ENCODE measurements at regions not wholly inside any gene's neighbourhood (a gene's known extent, or its start where the extent isn't known, plus 50 kb on each side); places are given as distances from the start of the nearest gene placed in this dataset.

DNA sequence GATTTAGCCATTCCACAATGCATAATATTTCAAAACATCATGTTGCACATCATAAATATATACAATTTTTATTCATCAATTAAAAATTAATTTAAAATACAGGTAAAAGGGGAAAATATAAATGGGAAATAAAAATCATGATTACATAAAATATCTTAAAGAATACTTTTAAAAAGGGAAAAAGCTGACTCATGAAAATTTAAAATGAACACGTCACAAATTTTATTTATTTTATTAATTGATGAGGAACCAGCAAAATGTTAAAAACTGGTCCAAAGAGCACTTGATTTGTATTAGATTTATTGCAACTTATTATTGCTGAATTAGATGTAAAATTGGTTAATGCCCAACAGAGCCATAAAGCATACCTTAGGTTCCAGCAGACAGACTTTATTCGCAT, 78.5 kb upstream of the ANK2 start:
- H3K4me3 ChIP-seq (ENCODE audit: low read depth, low read length): no peak overlapping the region
- DNase-seq (ENCODE audit: low read depth): no peak

- DNase-seq (ENCODE audit: low read depth): no peak
- no peak overlapping the region for H3K4me3 ChIP-seq (ENCODE audit: low read depth, low read length)
These were observed 75.7 kb upstream of the ANK2 start for GRCh38 chr4:112973750-112974251.

DNA sequence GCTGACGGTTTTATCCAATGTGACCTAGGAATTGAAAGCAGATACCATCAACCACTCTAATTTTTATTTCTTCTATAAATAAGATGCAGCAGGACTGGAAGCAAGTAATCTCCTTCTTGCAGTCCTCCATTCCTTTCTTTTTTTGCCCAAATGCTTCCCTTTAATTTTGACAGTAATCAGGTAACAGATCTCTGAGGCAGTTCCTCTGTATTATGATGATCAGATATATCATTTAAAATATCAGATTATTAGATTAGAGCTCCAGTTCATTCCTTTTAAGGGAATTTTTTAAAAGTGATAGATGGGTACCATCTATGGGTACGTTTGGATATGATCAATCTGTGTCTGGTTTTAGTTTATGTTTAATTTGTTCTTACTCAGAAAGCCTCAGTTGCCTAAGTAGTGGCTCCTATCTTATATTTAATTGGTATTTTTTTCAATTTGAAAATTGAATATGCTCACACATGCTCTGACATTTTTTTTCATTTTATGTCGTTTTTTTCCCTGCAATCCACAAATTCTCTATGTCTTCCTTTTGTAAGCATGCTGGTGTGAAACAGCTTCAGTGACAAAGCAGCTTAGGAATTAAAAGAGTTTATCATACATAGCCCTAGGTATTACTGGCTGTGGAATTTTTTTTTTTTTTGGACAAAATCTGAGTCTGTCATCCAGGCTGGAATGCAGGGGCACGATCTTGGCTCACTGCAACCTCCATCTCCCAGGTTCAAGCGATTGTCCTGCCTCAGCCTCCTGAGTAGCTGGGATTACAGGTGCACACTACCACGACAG, 73.7 kb upstream of the ANK2 start:
- no peak overlapping the region for H3K4me3 ChIP-seq (ENCODE audit: low read depth, low read length)
- no peak for DNase-seq (ENCODE audit: low read depth)

GRCh38 chr4:112978691-112979472, 70.6 kb upstream of the ANK2 start:
- DNase-seq (ENCODE audit: low read depth): peak; percentile 20
- no peak overlapping the region for H3K4me3 ChIP-seq (ENCODE audit: low read depth, low read length)

- no peak overlapping the region for H3K4me3 ChIP-seq (ENCODE audit: low read depth, low read length)
- DNase-seq (ENCODE audit: low read depth): no peak
These were observed 69.5 kb upstream of the ANK2 start for GRCh38 chr4:112979881-112980421.

GRCh38 chr4:112982680-112983079, 66.8 kb upstream of the ANK2 start:
- no peak overlapping the region for H3K4me3 ChIP-seq (ENCODE audit: low read depth, low read length)
- no peak for DNase-seq (ENCODE audit: low read depth)

DNA sequence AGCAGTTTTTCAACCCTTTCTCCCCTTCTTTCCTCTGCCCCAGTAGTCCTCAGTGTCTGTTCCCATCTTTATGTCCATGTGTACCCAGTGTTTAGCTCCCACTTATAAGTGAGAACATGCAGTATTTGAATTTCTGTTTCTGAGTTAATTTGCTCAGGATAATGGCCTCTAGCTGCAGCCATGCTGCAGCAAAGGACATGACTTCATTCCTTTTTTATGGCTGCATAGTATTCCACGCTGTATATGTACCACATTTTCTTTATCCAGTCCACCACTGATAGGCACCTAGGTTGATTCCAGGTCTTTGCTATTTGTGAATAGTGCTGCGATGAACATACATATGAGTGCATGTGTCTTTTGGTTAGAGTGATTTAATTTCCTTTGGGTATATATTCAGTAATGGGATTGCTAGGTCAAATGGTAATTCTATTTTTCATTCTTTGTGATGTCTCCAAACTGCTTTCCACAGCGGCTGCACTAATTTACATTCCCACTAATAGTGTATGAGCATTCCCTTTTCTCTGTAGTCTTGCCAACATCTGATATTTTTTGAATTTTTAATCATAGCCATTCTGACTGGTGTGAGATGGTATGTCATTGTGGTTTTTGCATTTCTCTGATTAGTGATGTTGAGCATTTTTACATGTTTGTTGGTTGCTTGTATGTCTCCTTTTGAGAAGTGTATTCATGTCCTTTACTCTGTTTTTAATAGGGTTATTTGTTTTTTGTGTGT, 54.6 kb upstream of the ANK2 start:
- no peak for DNase-seq (ENCODE audit: low read depth)
- H3K4me3 ChIP-seq (ENCODE audit: low read depth, low read length): no peak overlapping the region
